C4-2B (cell line): ENCODE measurements at regions not wholly inside any gene's neighbourhood (a gene's known extent, or its start where the extent isn't known, plus 50 kb on each side); places are given as distances from the start of the nearest gene placed in this dataset.

ENCODE experiments used
- H3K27ac ChIP-seq: fragments of 450-650 bp; 2 replicates; pipeline ENCODE4 v1.5.1; 2017
- ZFX ChIP-seq: fragments of 450-650 bp; IDR thresholded peaks from 2 replicates; pipeline ENCODE4 v1.6.1; 2017
- TF ChIP-seq, protein P1 (sequence below): fragments of 450-650 bp; conservative IDR thresholded peaks from 2 replicates; pipeline ENCODE4 v1.5.1; 2017; ENCODE audit warnings: mild to moderate bottlenecking

DNA sequence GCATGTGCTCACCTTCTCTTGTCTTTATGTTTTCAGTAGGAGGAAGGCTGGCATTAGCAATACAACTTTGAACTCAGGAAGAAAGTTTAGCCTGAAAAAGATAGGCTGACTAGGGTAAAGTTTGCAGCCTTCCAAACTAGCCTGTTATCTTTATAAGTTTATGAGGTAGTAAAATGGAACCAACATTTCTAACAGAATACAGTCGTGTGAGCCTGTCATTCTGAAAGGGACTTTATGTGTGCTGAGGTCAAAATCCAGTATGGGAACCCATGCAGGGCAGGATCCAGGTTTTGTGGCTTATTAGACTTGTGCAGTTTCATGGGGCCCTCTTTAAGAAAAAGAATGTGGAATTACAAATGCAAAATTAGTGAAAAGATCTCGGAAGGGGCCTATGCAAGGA lies 201.0 kb upstream of the PRPS1L1 start:
- H3K27ac ChIP-seq = no peak overlapping the region
- TF ChIP-seq ZFX = no peak
- TF ChIP-seq, protein P1, sequence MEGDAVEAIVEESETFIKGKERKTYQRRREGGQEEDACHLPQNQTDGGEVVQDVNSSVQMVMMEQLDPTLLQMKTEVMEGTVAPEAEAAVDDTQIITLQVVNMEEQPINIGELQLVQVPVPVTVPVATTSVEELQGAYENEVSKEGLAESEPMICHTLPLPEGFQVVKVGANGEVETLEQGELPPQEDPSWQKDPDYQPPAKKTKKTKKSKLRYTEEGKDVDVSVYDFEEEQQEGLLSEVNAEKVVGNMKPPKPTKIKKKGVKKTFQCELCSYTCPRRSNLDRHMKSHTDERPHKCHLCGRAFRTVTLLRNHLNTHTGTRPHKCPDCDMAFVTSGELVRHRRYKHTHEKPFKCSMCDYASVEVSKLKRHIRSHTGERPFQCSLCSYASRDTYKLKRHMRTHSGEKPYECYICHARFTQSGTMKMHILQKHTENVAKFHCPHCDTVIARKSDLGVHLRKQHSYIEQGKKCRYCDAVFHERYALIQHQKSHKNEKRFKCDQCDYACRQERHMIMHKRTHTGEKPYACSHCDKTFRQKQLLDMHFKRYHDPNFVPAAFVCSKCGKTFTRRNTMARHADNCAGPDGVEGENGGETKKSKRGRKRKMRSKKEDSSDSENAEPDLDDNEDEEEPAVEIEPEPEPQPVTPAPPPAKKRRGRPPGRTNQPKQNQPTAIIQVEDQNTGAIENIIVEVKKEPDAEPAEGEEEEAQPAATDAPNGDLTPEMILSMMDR = no peak

DNA sequence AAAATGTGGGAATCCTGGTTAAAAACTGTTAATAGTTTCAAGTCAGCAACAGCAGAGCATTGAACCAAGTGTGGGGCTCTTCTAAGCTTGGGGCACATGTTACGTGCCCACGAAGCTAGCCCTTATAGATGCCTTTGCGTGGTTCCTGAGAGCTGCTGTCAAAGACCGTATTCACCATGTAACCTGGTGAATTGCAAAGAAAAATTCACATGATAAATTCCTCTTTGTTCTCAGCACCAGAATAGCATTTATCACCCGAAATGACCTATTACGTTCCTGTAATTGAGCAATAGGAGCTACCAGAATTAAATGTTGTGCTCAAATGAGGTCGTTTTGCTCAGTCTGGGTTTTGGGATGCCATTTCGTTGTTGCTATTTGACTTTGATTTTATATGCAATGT lies 202.6 kb upstream of the PRPS1L1 start:
- H3K27ac ChIP-seq = no peak overlapping the region
- TF ChIP-seq, protein P1 = no peak
- no peak for TF ChIP-seq ZFX

DNA sequence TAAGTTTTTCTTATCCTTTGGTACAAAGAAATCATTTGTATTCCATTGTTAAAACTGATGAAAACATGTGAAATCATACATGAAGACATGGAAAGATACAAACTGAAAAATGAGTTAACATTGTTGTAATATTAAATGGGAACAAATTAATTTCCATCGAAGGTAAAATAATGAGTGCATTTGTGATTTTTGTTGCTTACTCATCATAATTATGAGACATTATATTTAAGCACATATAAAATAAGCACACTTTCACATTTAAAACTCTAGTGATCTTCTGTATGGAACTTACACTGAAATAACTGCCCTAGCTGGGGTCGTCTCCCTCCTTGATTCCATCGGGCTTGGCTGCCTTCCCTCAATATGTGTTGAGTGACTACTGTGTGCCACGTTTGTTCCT lies 204.2 kb upstream of the PRPS1L1 start:
- no peak overlapping the region for H3K27ac ChIP-seq
- no peak for TF ChIP-seq ZFX
- TF ChIP-seq, protein P1 = no peak

DNA sequence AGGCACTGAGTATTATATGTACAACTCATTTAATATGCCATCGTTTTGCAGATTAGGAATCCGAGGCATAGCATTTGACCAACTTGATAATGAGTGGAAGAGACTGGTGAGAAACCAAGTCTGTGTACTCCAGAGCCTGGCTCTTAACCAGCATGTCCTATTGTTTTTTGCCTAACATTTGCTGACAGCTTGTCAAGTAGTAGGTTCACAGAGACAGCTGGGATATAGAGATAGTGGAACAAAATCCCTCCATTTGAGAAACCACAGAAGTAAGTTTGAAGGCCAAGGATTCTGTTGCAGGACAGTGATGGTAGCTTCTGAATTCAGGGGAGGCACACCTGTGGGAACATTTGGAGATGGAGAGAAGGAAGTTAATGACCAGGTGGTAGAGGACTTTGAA lies 206.9 kb upstream of the PRPS1L1 start:
- TF ChIP-seq, protein P1 = no peak
- no peak for TF ChIP-seq ZFX
- no peak overlapping the region for H3K27ac ChIP-seq

DNA sequence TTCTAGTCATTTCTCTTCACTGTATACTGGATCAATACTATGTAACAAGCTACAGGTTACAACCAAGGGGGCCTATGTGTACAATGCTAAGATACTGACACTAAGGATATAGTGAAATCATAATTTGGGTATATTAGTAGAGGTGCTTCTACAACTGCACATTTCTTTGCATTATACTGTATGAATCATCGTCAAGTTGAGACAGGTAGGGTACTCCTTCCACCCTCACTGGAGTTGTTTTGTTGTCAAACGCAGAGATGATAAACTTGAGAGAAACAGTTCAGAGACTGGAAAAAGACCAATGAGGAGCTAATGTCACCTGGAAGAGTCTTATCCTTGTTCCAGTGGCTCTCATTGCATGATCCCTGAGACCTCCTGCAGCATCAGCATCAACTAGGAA lies 208.2 kb upstream of the PRPS1L1 start:
- TF ChIP-seq, protein P1 = no peak
- no peak for TF ChIP-seq ZFX
- no peak overlapping the region for H3K27ac ChIP-seq

DNA sequence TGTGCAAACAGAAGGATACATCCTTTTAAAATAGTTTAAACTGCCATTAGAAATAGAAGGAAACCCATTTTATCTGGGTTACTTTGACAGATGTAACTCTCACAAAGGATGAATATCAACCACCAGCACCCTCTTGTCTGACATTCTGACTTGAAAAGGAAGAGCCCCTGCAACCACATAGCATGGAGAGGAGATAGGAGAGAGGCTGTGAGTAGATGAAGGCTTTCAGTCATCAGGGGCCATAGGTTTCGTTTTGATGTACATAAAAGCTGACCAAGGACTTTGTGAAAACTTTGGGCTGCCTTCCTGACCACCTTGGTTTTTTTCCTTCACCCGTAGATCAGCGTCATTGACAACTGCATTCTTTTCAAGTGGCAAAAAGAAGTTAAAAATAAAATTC lies 211.6 kb upstream of the PRPS1L1 start:
- TF ChIP-seq, protein P1 = no peak
- no peak for TF ChIP-seq ZFX
- no peak overlapping the region for H3K27ac ChIP-seq

DNA sequence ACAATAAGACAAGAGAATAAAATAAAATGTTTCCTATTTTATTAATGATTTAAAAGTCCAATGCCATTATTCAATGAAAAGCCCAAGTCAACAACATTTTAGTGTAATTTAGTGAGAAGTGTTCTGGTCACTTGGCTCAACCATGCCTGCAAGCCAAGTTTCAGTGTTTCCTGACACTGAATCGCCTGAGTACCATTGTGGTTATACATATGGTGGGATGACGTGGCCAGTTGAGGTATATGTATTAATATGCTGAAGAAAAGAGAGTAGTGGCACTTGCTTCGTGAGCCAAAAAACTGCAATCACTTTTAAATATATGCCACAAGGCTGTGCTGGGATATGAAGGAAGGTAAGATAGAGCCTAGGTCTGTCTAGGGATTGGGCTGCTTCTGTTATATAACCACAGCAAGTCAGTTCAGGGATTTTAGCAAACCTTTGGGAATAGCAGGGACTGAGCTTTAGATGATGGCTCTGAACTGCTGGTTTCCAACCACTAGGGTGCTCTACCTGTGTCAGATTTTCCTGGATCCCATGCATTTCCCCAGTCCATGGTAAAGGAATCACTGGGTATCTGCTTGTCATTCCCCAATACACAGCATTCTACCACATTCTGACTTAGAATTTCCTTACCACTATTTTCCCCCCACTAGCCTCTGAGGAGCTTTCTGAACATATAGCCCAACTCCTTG lies 214.0 kb upstream of the PRPS1L1 start:
- no peak for TF ChIP-seq ZFX
- TF ChIP-seq, protein P1 = peak; percentile 24

More for the DNA sequence above, 214.0 kb upstream of the PRPS1L1 start:
- no peak overlapping the region for H3K27ac ChIP-seq
